Fibroblast of lung (primary cell): ENCODE measurements at regions not wholly inside any gene's neighbourhood (a gene's known extent, or its start where the extent isn't known, plus 50 kb on each side); places are given as distances from the start of the nearest gene placed in this dataset.
A peak's percentile ranks its signal among the peaks of the same experiment; 100 is the strongest.

Source experiments
- CTCF ChIP-seq, 2 donors: IDR thresholded peaks in 1 of 2; conservative IDR thresholded peaks in 1 of 2; 1 replicate in 1 of 2; 2 replicates in 1 of 2; pipeline ENCODE4 v1.5.1; 2011 to 2012; ENCODE audit warnings: low read length in 2 of 2, control low read depth in 1 of 2, inconsistent platforms in 1 of 2, low read depth in 1 of 2, mild to moderate bottlenecking in 1 of 2
- EZH2 ChIP-seq: IDR thresholded peaks from 2 replicates; pipeline ENCODE4 v1.5.1; 2012; ENCODE audit warnings: low read length, control low read depth, mild to moderate bottlenecking; ENCODE audit errors: missing control alignments

- TF ChIP-seq CTCF (conservative IDR thresholded peaks at IDR 0.05 in 1 of 2, IDR thresholded peaks at IDR 0.05 in 1 of 2; ENCODE audit: low read depth in 1 of 2, low read length in 2 of 2) (peak; percentile 96 to 99), EZH2 (no peak)
Measured at GRCh38 chr3:14261229-14261628, 82.6 kb downstream of the LSM3 start.
